Activated CD4-positive, CD25-positive, alpha-beta regulatory T cell (primary cell): ENCODE measurements at regions not wholly inside any gene's neighbourhood (a gene's known extent, or its start where the extent isn't known, plus 50 kb on each side); places are given as distances from the start of the nearest gene placed in this dataset.

ENCODE experiments used
- DNase-seq, 4 experiments: peaks; one replicate each; lab custom pipeline; 2025; lab: John Stamatoyannopoulos, UW

- no peak for DNase-seq
Observed at GRCh38 chr13:109436841-109437240, 349.5 kb downstream of the IRS2 start.

- DNase-seq: no peak
Observed at GRCh38 chr13:109436055-109436622, 350.2 kb downstream of the IRS2 start.

- no peak for DNase-seq
Observed at GRCh38 chr13:109431217-109431616, 355.2 kb downstream of the IRS2 start.

- no peak for DNase-seq
Observed at GRCh38 chr13:109428146-109428545, 358.2 kb downstream of the IRS2 start.

- no peak for DNase-seq
Observed at GRCh38 chr13:109427695-109428094, 358.7 kb downstream of the IRS2 start.

GRCh38 chr13:109427148-109427547 lies 359.2 kb downstream of the IRS2 start:
- DNase-seq: no peak

- no peak for DNase-seq
Observed at GRCh38 chr13:109426690-109426990, 359.7 kb downstream of the IRS2 start.

- DNase-seq: no peak
Observed at GRCh38 chr13:109425821-109426689, 360.3 kb downstream of the IRS2 start.

- no peak for DNase-seq
Observed at GRCh38 chr13:109422161-109422560, 364.2 kb downstream of the IRS2 start.

GRCh38 chr13:109419896-109420295 lies 366.5 kb downstream of the IRS2 start:
- no peak for DNase-seq

GRCh38 chr13:109418111-109418510 lies 368.3 kb downstream of the IRS2 start:
- no peak for DNase-seq

GRCh38 chr13:109416001-109416400 lies 370.4 kb downstream of the IRS2 start:
- DNase-seq: no peak

GRCh38 chr13:109415057-109415456 lies 371.3 kb downstream of the IRS2 start:
- DNase-seq: no peak

GRCh38 chr13:109412283-109412901 lies 374.0 kb downstream of the IRS2 start:
- no peak for DNase-seq

GRCh38 chr13:109410868-109411267 lies 375.5 kb downstream of the IRS2 start:
- DNase-seq: no peak

- DNase-seq: no peak
Observed at GRCh38 chr13:109408591-109409382, 377.6 kb downstream of the IRS2 start.

- DNase-seq: no peak
Observed at GRCh38 chr13:109406376-109406992, 379.9 kb downstream of the IRS2 start.

GRCh38 chr13:109403012-109403421 lies 383.4 kb downstream of the IRS2 start:
- no peak for DNase-seq

GRCh38 chr13:109401891-109402290 lies 384.5 kb downstream of the IRS2 start:
- no peak for DNase-seq

GRCh38 chr13:109401307-109401706 lies 385.1 kb downstream of the IRS2 start:
- no peak for DNase-seq

- DNase-seq: no peak
Observed at GRCh38 chr13:109400624-109401257, 385.6 kb downstream of the IRS2 start.

GRCh38 chr13:109400209-109400608 lies 386.2 kb downstream of the IRS2 start:
- no peak for DNase-seq
